GM12878 (cell line): ENCODE measurements at regions not wholly inside any gene's neighbourhood (a gene's known extent, or its start where the extent isn't known, plus 50 kb on each side); places are given as distances from the start of the nearest gene placed in this dataset.

Source experiments
- ATAC-seq: fragments of 200-7000 bp; cut with Tn5 transposase; 3 replicates; pipeline ENCODE4 v1.9.1; 2020; ENCODE audit warnings: mild to moderate bottlenecking, moderate library complexity
- BruUV-seq: library from RNA; stranded (reverse); fragments of 400-500 nt; replicated peaks from 2 replicates; lab custom pipeline; 2021; lab: Mats Ljungman, UMichigan
- CTCF ChIA-PET: fragments of 300-600 bp; sonication (Branson Sonifier 250); formaldehyde crosslinking; extraction: SDS; loops from one replicate; lab custom pipeline; 2021; ENCODE audit warnings: inconsistent platforms; lab: Yijun Ruan, JAX
- POLR2A ChIA-PET: fragments of 350-600 bp; formaldehyde crosslinking; extraction: SDS; loops from one replicate; lab custom pipeline; 2021; ENCODE audit warnings: inconsistent platforms; lab: Charles Lee
- RAD21 ChIA-PET: fragments of 300-600 bp; sonication (Branson Sonifier 250); formaldehyde crosslinking; loops from one replicate; lab custom pipeline; 2023; ENCODE audit warnings: antibody characterized with exemption; ENCODE audit not compliant: unreplicated experiment; lab: Charles Lee
- SMC1A ChIA-PET: fragments of 300-600 bp; sonication (Branson Sonifier 250); formaldehyde crosslinking; loops from one replicate; lab custom pipeline; 2023; ENCODE audit not compliant: unreplicated experiment, uncharacterized antibody; lab: Charles Lee
- DNase-seq: peaks from one replicate; pipeline ENCODE4 v3.0.0-alpha.2; 2011; ENCODE audit warnings: low read depth, low spot score
- FAIRE-seq: peaks from 3 replicates; lab custom pipeline; 2011; peaks lifted over from hg19 to GRCh38; lab: Jason Lieb, UNC
- H2AFZ ChIP-seq: 2 replicates; pipeline ENCODE4 v1.6.0; 2011; ENCODE audit warnings: low read depth, low read length, control low read depth; ENCODE audit not compliant: control insufficient read depth
- H3K27ac ChIP-seq: 2 replicates; pipeline ENCODE4 v1.5.1; 2011; ENCODE audit warnings: control low read depth; ENCODE audit not compliant: control insufficient read depth, insufficient read depth
- H3K27me3 ChIP-seq, 2 experiments: replicated peaks in 1 of 2; 2 replicates each; pipeline versions ENCODE4 v1.6.0 to v1.6.1; 2011; ENCODE audit warnings: low read length in 1 of 2; ENCODE audit not compliant: control insufficient read depth in 2 of 2, insufficient read depth in 2 of 2
- H3K36me3 ChIP-seq, 2 experiments: 2 replicates each; pipeline ENCODE4 v1.5.1; 2011; ENCODE audit warnings: low read length in 1 of 2; ENCODE audit not compliant: control insufficient read depth in 2 of 2, insufficient read depth in 2 of 2
- H3K4me1 ChIP-seq: 2 replicates; pipeline ENCODE4 v1.6.1; 2011; ENCODE audit warnings: mild to moderate bottlenecking, low read length, moderate library complexity, mixed read lengths; ENCODE audit not compliant: control insufficient read depth, insufficient read depth
- H3K4me2 ChIP-seq: 2 replicates; pipeline ENCODE4 v1.6.0; 2011; ENCODE audit warnings: control low read depth; ENCODE audit not compliant: control insufficient read depth, insufficient read depth
- H3K4me3 ChIP-seq: fragments of 200-600 bp; sonication (generic); 2 replicates; pipeline ENCODE4 v1.5.1; 2016
- H3K79me2 ChIP-seq: 2 replicates; pipeline ENCODE4 v1.6.0; 2011; ENCODE audit warnings: low read length; ENCODE audit not compliant: control insufficient read depth, insufficient read depth
- H3K9ac ChIP-seq: 2 replicates; pipeline ENCODE4 v1.8.0; 2011; ENCODE audit warnings: low read length, control low read depth, mixed read lengths; ENCODE audit not compliant: control insufficient read depth, insufficient read depth
- H3K9me3 ChIP-seq: replicated peaks from 3 replicates; pipeline ENCODE4 v1.5.1; 2011; ENCODE audit warnings: mild to moderate bottlenecking, low read length; ENCODE audit not compliant: control insufficient read depth, insufficient read depth
- H4K20me1 ChIP-seq: 2 replicates; pipeline ENCODE4 v1.6.0; 2011; ENCODE audit not compliant: control insufficient read depth, insufficient read depth
- BCL3 ChIP-seq: IDR thresholded peaks from 2 replicates; pipeline ENCODE4 v1.6.1; 2011; ENCODE audit warnings: borderline replicate concordance, low read depth, mild to moderate bottlenecking, moderate library complexity, low read length; ENCODE audit not compliant: insufficient read depth, poor library complexity, severe bottlenecking
- CEBPZ ChIP-seq: fragments of 150-350 bp; IDR thresholded peaks from 2 replicates; pipeline ENCODE4 v1.6.1; 2016; ENCODE audit warnings: low read depth, low read length
- EP300 ChIP-seq, 2 experiments: fragments of 150-350 bp in 1 of 2; IDR thresholded peaks; 2 replicates each; pipeline ENCODE4 v1.6.1; 2011 to 2012; ENCODE audit warnings: low read depth in 2 of 2, low read length in 2 of 2, borderline replicate concordance in 1 of 2, improper control_type of control experiment in 1 of 2, inconsistent platforms in 1 of 2; ENCODE audit not compliant: control insufficient read depth in 1 of 2
- ESRRA ChIP-seq: IDR thresholded peaks from 2 replicates; pipeline ENCODE4 v1.6.1; 2012; ENCODE audit warnings: mild to moderate bottlenecking, low read length, improper control_type of control experiment
- HDAC6 ChIP-seq: fragments of 200-600 bp; sonication (generic); IDR thresholded peaks from one replicate; pipeline ENCODE4 v1.8.0; 2017; ENCODE audit warnings: antibody characterized with exemption; ENCODE audit not compliant: unreplicated experiment
- HSF1 ChIP-seq: fragments of 150-350 bp; IDR thresholded peaks from 2 replicates; pipeline ENCODE4 v1.6.1; 2014; ENCODE audit warnings: mild to moderate bottlenecking, low read depth, low read length
- MYB ChIP-seq: fragments of 150-350 bp; IDR thresholded peaks from 2 replicates; pipeline ENCODE4 v1.6.1; 2014; ENCODE audit warnings: mild to moderate bottlenecking, low read depth, low read length, borderline replicate concordance
- NFXL1 ChIP-seq: fragments of 450-650 bp; IDR thresholded peaks from 2 replicates; pipeline ENCODE4 v1.6.1; 2017; ENCODE audit warnings: antibody characterized with exemption, mild to moderate bottlenecking, borderline replicate concordance
- NFYA ChIP-seq: IDR thresholded peaks from 2 replicates; pipeline ENCODE4 v1.6.1; 2011; ENCODE audit warnings: low read depth, mild to moderate bottlenecking, low read length, improper control_type of control experiment, borderline replicate concordance
- SIX5 ChIP-seq: IDR thresholded peaks from 2 replicates; pipeline ENCODE4 v1.6.1; 2011; ENCODE audit warnings: mild to moderate bottlenecking, low read depth, low read length, moderate library complexity; ENCODE audit not compliant: severe bottlenecking
- SRF ChIP-seq, 2 experiments: IDR thresholded peaks; 2 replicates each; pipeline ENCODE4 v1.6.1; 2011; ENCODE audit warnings: low read depth in 2 of 2, low read length in 2 of 2, mild to moderate bottlenecking in 1 of 2, moderate library complexity in 1 of 2
- SUPT20H ChIP-seq: IDR thresholded peaks from 2 replicates; pipeline ENCODE4 v1.6.1; 2011; ENCODE audit warnings: low read depth, mild to moderate bottlenecking, low read length, moderate library complexity, borderline replicate concordance; ENCODE audit not compliant: control insufficient read depth
- TCF3 ChIP-seq: IDR thresholded peaks from 2 replicates; pipeline ENCODE4 v1.6.1; 2012; ENCODE audit warnings: low read depth, mild to moderate bottlenecking, low read length, borderline replicate concordance; ENCODE audit not compliant: insufficient read depth
- USF1 ChIP-seq: IDR thresholded peaks from 2 replicates; pipeline ENCODE4 v1.6.1; 2011; ENCODE audit warnings: borderline replicate concordance, low read depth, mild to moderate bottlenecking, moderate library complexity, mixed read lengths, low read length; ENCODE audit not compliant: insufficient read depth; ENCODE audit errors: extremely low read length
- YY1 ChIP-seq: IDR thresholded peaks from 2 replicates; pipeline ENCODE4 v1.6.1; 2011; ENCODE audit warnings: low read depth, mild to moderate bottlenecking, low read length
- WGBS: methylation state at CpG from one replicate; pipeline ENCODE4 v1.1.6; 2016; ENCODE audit warnings: low lambda C conversion rate; ENCODE audit not compliant: insufficient replicate concordance, insufficient coverage; ENCODE audit errors: missing lambda C conversion rate; 5-methylcytosine and 5-hydroxymethylcytosine counted together
- in situ Hi-C: fragments of 300-500 bp; cut with MboI; formaldehyde crosslinking; loops from 9 replicates; pipeline ENCODE4 v1.14.3; 2018; ENCODE audit warnings: mixed read lengths
- intact Hi-C: fragments of 100-400 bp; cut with micrococcal nuclease; formaldehyde crosslinking; loops from one replicate; pipeline ENCODE4 v1.14.2; 2022; ENCODE audit not compliant: unreplicated experiment
- TF ChIP-seq, protein P1 (sequence below): fragments of 450-650 bp; IDR thresholded peaks from 2 replicates; pipeline ENCODE4 v1.6.1; 2014; ENCODE audit warnings: mild to moderate bottlenecking

GRCh38 chr3:94195381-94195780 lies 132.5 kb downstream of the NSUN3 start:
- no TSS peak for BruUV-seq
- Histone ChIP-seq H2AFZ (no peak overlapping the region), H3K9ac (no peak overlapping the region), H3K36me3 (no peaks in the 10 kb centered on the region), H3K9me3 (no peaks in the 10 kb centered on the region), H3K4me1 (no peaks in the 10 kb centered on the region), H3K27me3 (no peaks in the 10 kb centered on the region), H4K20me1 (no peaks in the 10 kb centered on the region), H3K4me3 (no peak overlapping the region), H3K4me2 (no peak overlapping the region), H3K27ac (no peak overlapping the region), H3K79me2 (no peaks in the 10 kb centered on the region)
- in situ Hi-C loops (no loop called here), intact Hi-C loops (no loop called here)
- DNase-seq (no peak), FAIRE-seq (no peak), ATAC-seq (no peak)
- POLR2A ChIA-PET = no interaction called here
- SMC1A ChIA-PET = interaction anchor here (1.1 kb wide), 1 partner anchor 13 kb away, joined by 3 read pairs; no protein-coding TSS in a partner anchor
- CTCF ChIA-PET = no interaction called here
- 29% methylated on average over 2 of the region's 2 CpGs for WGBS
- RAD21 ChIA-PET = no interaction called here
- no peak for TF ChIP-seq MYB
- TF ChIP-seq USF1 = no peak
- TF ChIP-seq NFYA = no peak
- no peak for TF ChIP-seq EP300 (IDR thresholded peaks at IDR 0.05; ENCODE audit: borderline replicate concordance in 1 of 2, control insufficient read depth in 1 of 2, low read depth in 2 of 2, low read length in 2 of 2)
- no peak for TF ChIP-seq SRF (IDR thresholded peaks at IDR 0.05; ENCODE audit: low read depth in 2 of 2, low read length in 2 of 2)
- TF ChIP-seq CEBPZ = no peak
- TF ChIP-seq SIX5 = no peak
- TF ChIP-seq, protein P1, sequence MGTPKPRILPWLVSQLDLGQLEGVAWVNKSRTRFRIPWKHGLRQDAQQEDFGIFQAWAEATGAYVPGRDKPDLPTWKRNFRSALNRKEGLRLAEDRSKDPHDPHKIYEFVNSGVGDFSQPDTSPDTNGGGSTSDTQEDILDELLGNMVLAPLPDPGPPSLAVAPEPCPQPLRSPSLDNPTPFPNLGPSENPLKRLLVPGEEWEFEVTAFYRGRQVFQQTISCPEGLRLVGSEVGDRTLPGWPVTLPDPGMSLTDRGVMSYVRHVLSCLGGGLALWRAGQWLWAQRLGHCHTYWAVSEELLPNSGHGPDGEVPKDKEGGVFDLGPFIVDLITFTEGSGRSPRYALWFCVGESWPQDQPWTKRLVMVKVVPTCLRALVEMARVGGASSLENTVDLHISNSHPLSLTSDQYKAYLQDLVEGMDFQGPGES = no peak
- no peak for TF ChIP-seq BCL3
- no peak for TF ChIP-seq HDAC6
- no peak for TF ChIP-seq YY1
- no peak for TF ChIP-seq SUPT20H
- TF ChIP-seq HSF1 = no peak
- TF ChIP-seq ESRRA = no peak
- TF ChIP-seq TCF3 = no peak
- no peak for TF ChIP-seq NFXL1
